ENCODE measurements at regions not wholly inside any gene's neighbourhood (a gene's known extent, or its start where the extent isn't known, plus 50 kb on each side); places are given as distances from the start of the nearest gene placed in this dataset.

DNA sequence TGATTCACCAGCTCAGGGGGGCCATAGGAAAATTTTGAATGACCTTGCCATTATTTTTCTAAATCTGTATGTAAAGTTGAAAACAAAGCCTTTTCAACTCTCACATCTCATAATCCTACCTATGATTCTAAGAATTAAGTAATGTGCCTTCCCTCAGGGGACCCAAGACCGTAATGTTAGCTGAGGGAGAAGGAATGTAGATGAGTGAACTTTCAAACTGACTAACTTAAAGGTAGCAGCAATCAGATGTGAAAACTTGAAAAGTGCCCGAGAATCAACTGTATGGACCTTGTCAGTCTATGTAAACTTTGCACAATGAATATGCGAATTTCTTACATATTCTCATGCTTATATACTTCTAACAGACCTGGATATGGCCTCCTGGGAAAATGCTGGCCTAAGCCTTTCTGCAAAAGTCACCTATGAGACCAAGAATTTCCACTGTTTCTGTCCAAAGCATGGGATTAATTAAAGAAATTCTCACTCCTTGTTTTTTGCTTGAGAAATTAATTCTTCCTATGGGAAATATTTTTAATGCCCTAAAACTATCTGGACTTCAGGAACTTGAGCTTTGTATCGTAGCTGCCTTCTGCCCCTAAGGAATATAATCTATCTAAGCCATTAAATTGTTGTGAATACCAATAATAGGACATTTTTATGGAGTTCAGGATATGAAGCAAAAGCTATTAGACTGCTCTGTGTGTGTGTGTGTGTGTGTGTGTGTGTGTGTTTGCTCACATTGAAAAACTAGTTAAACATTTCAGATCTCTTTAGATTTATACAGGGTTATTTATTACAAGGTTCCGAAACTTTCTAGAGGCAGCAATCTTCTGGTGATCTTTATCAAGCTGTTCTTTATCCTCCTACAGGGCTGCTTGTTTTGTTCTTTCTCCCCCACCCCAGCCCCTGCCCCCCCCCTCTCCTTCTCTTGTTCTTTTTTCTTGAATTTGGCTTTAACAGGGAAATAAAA lies 169.1 kb upstream of the CLINT1 start:
- H3K27me3 ChIP-seq (ENCODE audit: insufficient read depth, low read length, poor library complexity): no peaks in the 10 kb centered on the region
- no peak for ATAC-seq (ENCODE audit: insufficient read depth, low read depth)
- no peaks in the 10 kb centered on the region for H3K36me3 ChIP-seq (ENCODE audit: insufficient read depth, low read length)
- no peak overlapping the region for H3K4me2 ChIP-seq (ENCODE audit: insufficient read depth, low read length)
- no peak for DNase-seq
- TF ChIP-seq EZH2 (IDR thresholded peaks at IDR 0.05; ENCODE audit: borderline replicate concordance, low read depth, low read length, severe bottlenecking): no peak
- TF ChIP-seq, protein P1, sequence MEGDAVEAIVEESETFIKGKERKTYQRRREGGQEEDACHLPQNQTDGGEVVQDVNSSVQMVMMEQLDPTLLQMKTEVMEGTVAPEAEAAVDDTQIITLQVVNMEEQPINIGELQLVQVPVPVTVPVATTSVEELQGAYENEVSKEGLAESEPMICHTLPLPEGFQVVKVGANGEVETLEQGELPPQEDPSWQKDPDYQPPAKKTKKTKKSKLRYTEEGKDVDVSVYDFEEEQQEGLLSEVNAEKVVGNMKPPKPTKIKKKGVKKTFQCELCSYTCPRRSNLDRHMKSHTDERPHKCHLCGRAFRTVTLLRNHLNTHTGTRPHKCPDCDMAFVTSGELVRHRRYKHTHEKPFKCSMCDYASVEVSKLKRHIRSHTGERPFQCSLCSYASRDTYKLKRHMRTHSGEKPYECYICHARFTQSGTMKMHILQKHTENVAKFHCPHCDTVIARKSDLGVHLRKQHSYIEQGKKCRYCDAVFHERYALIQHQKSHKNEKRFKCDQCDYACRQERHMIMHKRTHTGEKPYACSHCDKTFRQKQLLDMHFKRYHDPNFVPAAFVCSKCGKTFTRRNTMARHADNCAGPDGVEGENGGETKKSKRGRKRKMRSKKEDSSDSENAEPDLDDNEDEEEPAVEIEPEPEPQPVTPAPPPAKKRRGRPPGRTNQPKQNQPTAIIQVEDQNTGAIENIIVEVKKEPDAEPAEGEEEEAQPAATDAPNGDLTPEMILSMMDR (IDR thresholded peaks at IDR 0.05; ENCODE audit: borderline replicate concordance, extremely low read depth, low read length, poor library complexity, severe bottlenecking): no peak
- H3K9me3 ChIP-seq (ENCODE audit: insufficient read depth, low read length, severe bottlenecking): no peaks in the 10 kb centered on the region
- H3K4me3 ChIP-seq (ENCODE audit: low read depth in 1 of 2, low read length in 2 of 2): no peak overlapping the region
- H2AFZ ChIP-seq (ENCODE audit: low read depth, low read length): no peak overlapping the region
- no peaks in the 10 kb centered on the region for H3K4me1 ChIP-seq (ENCODE audit: insufficient read depth, low read length)
- H3K79me2 ChIP-seq (ENCODE audit: insufficient read depth, low read length): no peaks in the 10 kb centered on the region
- no peaks in the 10 kb centered on the region for H4K20me1 ChIP-seq (ENCODE audit: insufficient read depth, low read length)
- no peak overlapping the region for H3K9ac ChIP-seq (ENCODE audit: low read depth, low read length)
- no peak overlapping the region for H3K27ac ChIP-seq (ENCODE audit: low read length)

GRCh38 chr5:158026304-158027031 lies 167.5 kb upstream of the CLINT1 start:
- DNase-seq (no peak), ATAC-seq (ENCODE audit: insufficient read depth, low read depth) (no peak)
- H3K27ac ChIP-seq (ENCODE audit: low read length): no peak overlapping the region

DNA sequence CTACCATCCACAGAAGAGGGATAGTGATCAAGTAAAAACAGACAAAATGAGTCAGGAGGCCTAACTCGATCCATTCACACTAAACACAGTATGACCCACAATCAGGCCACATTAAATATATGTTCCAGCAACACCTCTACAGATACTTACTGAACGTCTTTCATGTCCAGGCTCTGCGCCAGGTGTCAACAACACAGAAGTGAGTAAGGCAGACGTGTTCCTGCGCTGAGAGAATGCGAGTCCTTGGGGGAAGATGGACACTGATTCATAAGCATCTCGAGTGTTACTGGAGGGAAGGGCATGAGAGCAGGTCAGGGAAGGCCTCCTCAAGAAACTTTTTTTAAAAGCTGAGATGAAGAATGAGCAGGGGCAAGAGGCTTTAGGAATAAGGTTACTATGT lies 164.3 kb upstream of the CLINT1 start:
- no peak overlapping the region for H3K9ac ChIP-seq (ENCODE audit: low read depth, low read length)
- no peaks in the 10 kb centered on the region for H3K79me2 ChIP-seq (ENCODE audit: insufficient read depth, low read length)
- H3K27ac ChIP-seq (ENCODE audit: low read length): no peak overlapping the region
- DNase-seq (no peak), ATAC-seq (ENCODE audit: insufficient read depth, low read depth) (no peak)
- H3K4me2 ChIP-seq (ENCODE audit: insufficient read depth, low read length): no peak overlapping the region
- no peaks in the 10 kb centered on the region for H3K36me3 ChIP-seq (ENCODE audit: insufficient read depth, low read length)
- H3K4me1 ChIP-seq (ENCODE audit: insufficient read depth, low read length): no peaks in the 10 kb centered on the region
- no peak overlapping the region for H2AFZ ChIP-seq (ENCODE audit: low read depth, low read length)
- no peaks in the 10 kb centered on the region for H3K9me3 ChIP-seq (ENCODE audit: insufficient read depth, low read length, severe bottlenecking)
- TF ChIP-seq, protein P1 (IDR thresholded peaks at IDR 0.05; ENCODE audit: borderline replicate concordance, extremely low read depth, low read length, poor library complexity, severe bottlenecking): no peak
- no peak for TF ChIP-seq EZH2 (IDR thresholded peaks at IDR 0.05; ENCODE audit: borderline replicate concordance, low read depth, low read length, severe bottlenecking)
- no peaks in the 10 kb centered on the region for H4K20me1 ChIP-seq (ENCODE audit: insufficient read depth, low read length)
- H3K4me3 ChIP-seq (ENCODE audit: low read depth in 1 of 2, low read length in 2 of 2): no peak overlapping the region
- no peaks in the 10 kb centered on the region for H3K27me3 ChIP-seq (ENCODE audit: insufficient read depth, low read length, poor library complexity)

More at GRCh38 chr5:158026304-158027031, 167.5 kb upstream of the CLINT1 start:
- H3K4me2 ChIP-seq (ENCODE audit: insufficient read depth, low read length): no peak overlapping the region
- no peaks in the 10 kb centered on the region for H3K9me3 ChIP-seq (ENCODE audit: insufficient read depth, low read length, severe bottlenecking)
- no peaks in the 10 kb centered on the region for H3K36me3 ChIP-seq (ENCODE audit: insufficient read depth, low read length)
- no peak overlapping the region for H2AFZ ChIP-seq (ENCODE audit: low read depth, low read length)
- no peak overlapping the region for H3K4me3 ChIP-seq (ENCODE audit: low read depth in 1 of 2, low read length in 2 of 2)
- no peaks in the 10 kb centered on the region for H3K79me2 ChIP-seq (ENCODE audit: insufficient read depth, low read length)
- no peaks in the 10 kb centered on the region for H3K27me3 ChIP-seq (ENCODE audit: insufficient read depth, low read length, poor library complexity)
- H3K9ac ChIP-seq (ENCODE audit: low read depth, low read length): no peak overlapping the region
- H3K4me1 ChIP-seq (ENCODE audit: insufficient read depth, low read length): no peaks in the 10 kb centered on the region
- TF ChIP-seq, protein P1 (IDR thresholded peaks at IDR 0.05; ENCODE audit: borderline replicate concordance, extremely low read depth, low read length, poor library complexity, severe bottlenecking): no peak
- no peak for TF ChIP-seq EZH2 (IDR thresholded peaks at IDR 0.05; ENCODE audit: borderline replicate concordance, low read depth, low read length, severe bottlenecking)
- no peaks in the 10 kb centered on the region for H4K20me1 ChIP-seq (ENCODE audit: insufficient read depth, low read length)
